HepG2 (cell line): ENCODE measurements at regions not wholly inside any gene's neighbourhood (a gene's known extent, or its start where the extent isn't known, plus 50 kb on each side); places are given as distances from the start of the nearest gene placed in this dataset.

Source experiments
- CEBPG ChIP-seq: IDR thresholded peaks from 2 replicates; pipeline ENCODE4 v1.6.1; 2016
- CREB1 ChIP-seq, 2 experiments: fragments of 450-650 bp in 1 of 2; IDR thresholded peaks; 2 replicates each; pipeline ENCODE4 v1.6.1; 2016 to 2017; ENCODE audit warnings: control low read depth in 1 of 2, mild to moderate bottlenecking in 1 of 2, missing compliant biosample characterization in 1 of 2, missing genetic modification characterization in 1 of 2
- HCFC1 ChIP-seq: fragments of 150-350 bp; IDR thresholded peaks from 2 replicates; pipeline ENCODE4 v1.6.1; 2014; ENCODE audit warnings: low read depth, low read length
- IKZF4 ChIP-seq: sonication (generic); formaldehyde crosslinking; IDR thresholded peaks from 2 replicates; pipeline ENCODE4 v1.5.1; 2020; ENCODE audit warnings: borderline replicate concordance, mild to moderate bottlenecking, low read depth, missing genetic modification reagents; ENCODE audit errors: not compliant biosample characterization
- IRF2 ChIP-seq: IDR thresholded peaks from 2 replicates; pipeline ENCODE4 v1.6.1; 2018; ENCODE audit warnings: missing genetic modification reagents, missing compliant biosample characterization
- KDM1A ChIP-seq: IDR thresholded peaks from 2 replicates; pipeline ENCODE4 v1.6.1; 2016; ENCODE audit warnings: missing compliant biosample characterization
- PPARG ChIP-seq: conservative IDR thresholded peaks from 2 replicates; pipeline ENCODE4 v1.6.1; 2016; ENCODE audit warnings: missing biosample characterization, missing genetic modification reagents
- RFX1 ChIP-seq: fragments of 450-650 bp; IDR thresholded peaks from 2 replicates; pipeline ENCODE4 v1.6.1; 2017
- SOX6 ChIP-seq, 2 experiments: fragments of 450-650 bp in 1 of 2; sonication (generic) in 1 of 2; formaldehyde crosslinking in 1 of 2; IDR thresholded peaks; 2 replicates each; pipeline versions ENCODE4 v1.4.0 to v1.6.1; 2017 to 2020; ENCODE audit warnings: antibody characterized with exemption in 1 of 2, mild to moderate bottlenecking in 1 of 2, missing genetic modification reagents in 1 of 2
- SP5 ChIP-seq: IDR thresholded peaks from 2 replicates; pipeline ENCODE4 v1.6.1; 2016; ENCODE audit warnings: low read depth, borderline replicate concordance
- SRF ChIP-seq: IDR thresholded peaks from 2 replicates; pipeline ENCODE4 v1.6.1; 2011; ENCODE audit warnings: mild to moderate bottlenecking, low read depth, low read length, moderate library complexity
- ZBTB1 ChIP-seq: sonication (generic); formaldehyde crosslinking; IDR thresholded peaks from 2 replicates; pipeline ENCODE4 v1.4.0; 2020; ENCODE audit warnings: missing genetic modification reagents, borderline replicate concordance
- ZNF256 ChIP-seq: sonication (generic); formaldehyde crosslinking; conservative IDR thresholded peaks from 2 replicates; pipeline ENCODE4 v1.4.0; 2020; ENCODE audit warnings: missing genetic modification reagents
- ZNF335 ChIP-seq: sonication (generic); formaldehyde crosslinking; IDR thresholded peaks from 2 replicates; pipeline ENCODE4 v1.4.0; 2020; ENCODE audit warnings: missing genetic modification reagents
- ZNF530 ChIP-seq: sonication (generic); formaldehyde crosslinking; IDR thresholded peaks from 2 replicates; pipeline ENCODE4 v1.5.0; 2020; ENCODE audit warnings: low read depth, mild to moderate bottlenecking, missing genetic modification reagents
- ZNF549 ChIP-seq: sonication (generic); formaldehyde crosslinking; IDR thresholded peaks from 2 replicates; pipeline ENCODE4 v1.5.0; 2020; ENCODE audit warnings: missing genetic modification reagents
- ZNF652 ChIP-seq: IDR thresholded peaks from 2 replicates; pipeline ENCODE4 v1.6.1; 2016; ENCODE audit warnings: low read depth, borderline replicate concordance
- ZNF766 ChIP-seq: sonication (generic); formaldehyde crosslinking; IDR thresholded peaks from 2 replicates; pipeline ENCODE4 v1.5.0; 2020; ENCODE audit warnings: missing genetic modification reagents, borderline replicate concordance
- TF ChIP-seq, protein P1 (sequence below): sonication (generic); formaldehyde crosslinking; IDR thresholded peaks from 2 replicates; pipeline ENCODE4; 2020; ENCODE audit warnings: missing genetic modification reagents, mild to moderate bottlenecking, borderline replicate concordance
- TF ChIP-seq, protein P2 (sequence below): sonication (generic); formaldehyde crosslinking; IDR thresholded peaks from 2 replicates; pipeline ENCODE4 v1.4.0; 2020; ENCODE audit warnings: mild to moderate bottlenecking, missing genetic modification reagents, borderline replicate concordance
- TF ChIP-seq, protein P3 (sequence below): sonication (generic); formaldehyde crosslinking; IDR thresholded peaks from 2 replicates; pipeline ENCODE4 v1.4.0; 2020; ENCODE audit warnings: missing genetic modification reagents; ENCODE audit errors: not compliant biosample characterization
- TF ChIP-seq, protein P4 (sequence below): IDR thresholded peaks from 2 replicates; pipeline ENCODE4 v1.6.1; 2012; ENCODE audit warnings: low read depth, low read length, improper control_type of control experiment
- TF ChIP-seq, protein P5 (sequence below): sonication (generic); formaldehyde crosslinking; IDR thresholded peaks from 2 replicates; pipeline ENCODE4 v1.9.0; 2022; ENCODE audit warnings: low read depth, missing genetic modification reagents

DNA sequence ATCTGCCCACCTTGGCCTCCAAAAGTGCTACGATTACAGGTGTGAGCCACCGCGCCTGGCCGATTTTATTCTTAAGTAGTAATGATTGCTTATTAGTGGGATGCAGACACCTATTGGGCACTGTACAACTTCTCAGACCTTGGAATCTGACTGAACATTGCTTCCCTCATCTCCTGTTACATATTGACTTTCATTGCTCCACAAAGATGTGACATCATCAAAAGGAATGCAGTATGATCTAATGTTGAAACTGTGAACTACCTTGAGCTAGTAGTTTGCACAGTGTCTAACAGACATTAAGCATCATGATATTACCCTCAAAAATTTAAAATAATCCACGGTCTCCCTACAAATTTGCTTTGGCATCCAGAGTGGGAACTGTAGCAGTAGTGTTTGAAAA is 109.8 kb upstream of the SIX2 start (continued):
- TF ChIP-seq, protein P1, sequence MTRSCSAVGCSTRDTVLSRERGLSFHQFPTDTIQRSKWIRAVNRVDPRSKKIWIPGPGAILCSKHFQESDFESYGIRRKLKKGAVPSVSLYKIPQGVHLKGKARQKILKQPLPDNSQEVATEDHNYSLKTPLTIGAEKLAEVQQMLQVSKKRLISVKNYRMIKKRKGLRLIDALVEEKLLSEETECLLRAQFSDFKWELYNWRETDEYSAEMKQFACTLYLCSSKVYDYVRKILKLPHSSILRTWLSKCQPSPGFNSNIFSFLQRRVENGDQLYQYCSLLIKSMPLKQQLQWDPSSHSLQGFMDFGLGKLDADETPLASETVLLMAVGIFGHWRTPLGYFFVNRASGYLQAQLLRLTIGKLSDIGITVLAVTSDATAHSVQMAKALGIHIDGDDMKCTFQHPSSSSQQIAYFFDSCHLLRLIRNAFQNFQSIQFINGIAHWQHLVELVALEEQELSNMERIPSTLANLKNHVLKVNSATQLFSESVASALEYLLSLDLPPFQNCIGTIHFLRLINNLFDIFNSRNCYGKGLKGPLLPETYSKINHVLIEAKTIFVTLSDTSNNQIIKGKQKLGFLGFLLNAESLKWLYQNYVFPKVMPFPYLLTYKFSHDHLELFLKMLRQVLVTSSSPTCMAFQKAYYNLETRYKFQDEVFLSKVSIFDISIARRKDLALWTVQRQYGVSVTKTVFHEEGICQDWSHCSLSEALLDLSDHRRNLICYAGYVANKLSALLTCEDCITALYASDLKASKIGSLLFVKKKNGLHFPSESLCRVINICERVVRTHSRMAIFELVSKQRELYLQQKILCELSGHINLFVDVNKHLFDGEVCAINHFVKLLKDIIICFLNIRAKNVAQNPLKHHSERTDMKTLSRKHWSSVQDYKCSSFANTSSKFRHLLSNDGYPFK (CRISPR knock-in tag), result no peak
- no peak for TF ChIP-seq ZNF766 (CRISPR knock-in tag)
- TF ChIP-seq IKZF4 (CRISPR knock-in tag), result no peak
- TF ChIP-seq ZNF549 (CRISPR knock-in tag), result no peak
- no peak for TF ChIP-seq ZNF652 (CRISPR knock-in tag)
- TF ChIP-seq, protein P2, sequence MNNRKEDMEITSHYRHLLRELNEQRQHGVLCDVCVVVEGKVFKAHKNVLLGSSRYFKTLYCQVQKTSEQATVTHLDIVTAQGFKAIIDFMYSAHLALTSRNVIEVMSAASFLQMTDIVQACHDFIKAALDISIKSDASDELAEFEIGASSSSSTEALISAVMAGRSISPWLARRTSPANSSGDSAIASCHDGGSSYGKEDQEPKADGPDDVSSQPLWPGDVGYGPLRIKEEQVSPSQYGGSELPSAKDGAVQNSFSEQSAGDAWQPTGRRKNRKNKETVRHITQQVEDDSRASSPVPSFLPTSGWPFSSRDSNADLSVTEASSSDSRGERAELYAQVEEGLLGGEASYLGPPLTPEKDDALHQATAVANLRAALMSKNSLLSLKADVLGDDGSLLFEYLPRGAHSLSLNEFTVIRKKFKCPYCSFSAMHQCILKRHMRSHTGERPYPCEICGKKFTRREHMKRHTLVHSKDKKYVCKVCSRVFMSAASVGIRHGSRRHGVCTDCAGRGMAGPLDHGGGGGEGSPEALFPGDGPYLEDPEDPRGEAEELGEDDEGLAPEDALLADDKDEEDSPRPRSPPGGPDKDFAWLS (CRISPR knock-in tag), result no peak
- TF ChIP-seq SP5 (CRISPR knock-in tag), result no peak
- no peak for TF ChIP-seq IRF2 (CRISPR knock-in tag)
- peak; percentile 80 for TF ChIP-seq CREB1 (IDR thresholded peaks at IDR 0.05)
- peak; percentile 78 for TF ChIP-seq CREB1 (CRISPR knock-in tag; IDR thresholded peaks at IDR 0.05)
- TF ChIP-seq, protein P3, sequence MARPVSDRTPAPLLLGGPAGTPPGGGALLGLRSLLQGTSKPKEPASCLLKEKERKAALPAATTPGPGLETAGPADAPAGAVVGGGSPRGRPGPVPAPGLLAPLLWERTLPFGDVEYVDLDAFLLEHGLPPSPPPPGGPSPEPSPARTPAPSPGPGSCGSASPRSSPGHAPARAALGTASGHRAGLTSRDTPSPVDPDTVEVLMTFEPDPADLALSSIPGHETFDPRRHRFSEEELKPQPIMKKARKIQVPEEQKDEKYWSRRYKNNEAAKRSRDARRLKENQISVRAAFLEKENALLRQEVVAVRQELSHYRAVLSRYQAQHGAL (CRISPR knock-in tag), result no peak
- no peak for TF ChIP-seq SOX6 (IDR thresholded peaks at IDR 0.05)
- 0 out of 2 replicates have a peak, but pooled peaks have one; percentile 10 for TF ChIP-seq SOX6 (CRISPR knock-in tag; IDR thresholded peaks at IDR 0.05)
- TF ChIP-seq CEBPG, result peak; percentile 46
- TF ChIP-seq SRF, result no peak
- no peak for TF ChIP-seq KDM1A (CRISPR knock-in tag)
- no peak for TF ChIP-seq HCFC1
- no peak for TF ChIP-seq ZNF256
- TF ChIP-seq ZNF335 (CRISPR knock-in tag), result no peak
- no peak for TF ChIP-seq ZBTB1
- TF ChIP-seq RFX1, result no peak
- TF ChIP-seq PPARG (CRISPR knock-in tag), result no peak
- no peak for TF ChIP-seq ZNF530 (CRISPR knock-in tag)
- TF ChIP-seq, protein P4, sequence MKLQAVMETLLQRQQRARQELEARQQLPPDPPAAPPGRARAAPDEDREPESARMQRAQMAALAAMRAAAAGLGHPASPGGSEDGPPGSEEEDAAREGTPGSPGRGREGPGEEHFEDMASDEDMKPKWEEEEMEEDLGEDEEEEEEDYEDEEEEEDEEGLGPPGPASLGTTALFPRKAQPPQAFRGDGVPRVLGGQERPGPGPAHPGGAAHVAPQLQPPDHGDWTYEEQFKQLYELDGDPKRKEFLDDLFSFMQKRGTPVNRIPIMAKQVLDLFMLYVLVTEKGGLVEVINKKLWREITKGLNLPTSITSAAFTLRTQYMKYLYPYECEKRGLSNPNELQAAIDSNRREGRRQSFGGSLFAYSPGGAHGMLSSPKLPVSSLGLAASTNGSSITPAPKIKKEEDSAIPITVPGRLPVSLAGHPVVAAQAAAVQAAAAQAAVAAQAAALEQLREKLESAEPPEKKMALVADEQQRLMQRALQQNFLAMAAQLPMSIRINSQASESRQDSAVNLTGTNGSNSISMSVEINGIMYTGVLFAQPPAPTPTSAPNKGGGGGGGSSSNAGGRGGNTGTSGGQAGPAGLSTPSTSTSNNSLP, result peak; percentile 46; the same call in 1 of the 2 replicates
- TF ChIP-seq, protein P5, sequence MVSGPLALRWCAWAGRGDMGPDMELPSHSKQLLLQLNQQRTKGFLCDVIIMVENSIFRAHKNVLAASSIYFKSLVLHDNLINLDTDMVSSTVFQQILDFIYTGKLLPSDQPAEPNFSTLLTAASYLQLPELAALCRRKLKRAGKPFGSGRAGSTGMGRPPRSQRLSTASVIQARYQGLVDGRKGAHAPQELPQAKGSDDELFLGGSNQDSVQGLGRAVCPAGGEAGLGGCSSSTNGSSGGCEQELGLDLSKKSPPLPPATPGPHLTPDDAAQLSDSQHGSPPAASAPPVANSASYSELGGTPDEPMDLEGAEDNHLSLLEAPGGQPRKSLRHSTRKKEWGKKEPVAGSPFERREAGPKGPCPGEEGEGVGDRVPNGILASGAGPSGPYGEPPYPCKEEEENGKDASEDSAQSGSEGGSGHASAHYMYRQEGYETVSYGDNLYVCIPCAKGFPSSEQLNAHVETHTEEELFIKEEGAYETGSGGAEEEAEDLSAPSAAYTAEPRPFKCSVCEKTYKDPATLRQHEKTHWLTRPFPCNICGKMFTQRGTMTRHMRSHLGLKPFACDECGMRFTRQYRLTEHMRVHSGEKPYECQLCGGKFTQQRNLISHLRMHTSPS, result no peak
